ENCODE measurements at regions not wholly inside any gene's neighbourhood (a gene's known extent, or its start where the extent isn't known, plus 50 kb on each side); places are given as distances from the start of the nearest gene placed in this dataset.

DNA sequence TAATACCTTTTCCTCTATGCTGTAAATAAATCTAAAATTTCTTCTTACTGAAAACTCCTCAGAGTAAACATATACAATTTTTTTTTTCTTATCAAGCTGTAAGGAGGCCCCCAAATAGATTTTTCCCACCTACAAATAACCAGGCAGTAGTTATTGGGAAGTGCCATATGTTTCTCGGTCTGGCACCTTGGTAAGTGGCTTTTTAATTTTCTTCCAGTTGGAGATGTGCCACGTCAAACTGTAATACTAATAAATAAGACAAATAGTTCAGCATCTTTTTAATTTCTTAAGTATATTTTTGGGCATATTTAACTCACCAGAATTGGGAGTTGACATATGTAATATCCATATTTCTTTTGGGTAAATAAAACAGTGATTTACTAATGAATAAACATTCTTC, 346.3 kb downstream of the DIPK2A start:
- H3K27me3 Mint-ChIP-seq (ENCODE audit: insufficient read depth, unreplicated experiment), result no peaks in the 10 kb centered on the region
- no peak for DNase-seq (ENCODE audit: unreplicated experiment)
- H3K36me3 Mint-ChIP-seq (ENCODE audit: insufficient read depth, unreplicated experiment), result no peaks in the 10 kb centered on the region
- ChIA-PET CTCF (no interaction called here), POLR2A (no interaction called here)
- H3K4me3 Mint-ChIP-seq (ENCODE audit: unreplicated experiment), result no peak overlapping the region
- no peak for TF ChIP-seq CTCF (IDR thresholded peaks at IDR 0.05; ENCODE audit: unreplicated experiment)
- intact Hi-C loops (cut with micrococcal nuclease), result no loop called here
- no peaks in the 10 kb centered on the region for H3K4me1 Mint-ChIP-seq (ENCODE audit: insufficient read depth, unreplicated experiment)
- H3K27ac Mint-ChIP-seq (ENCODE audit: low read depth, unreplicated experiment), result no peak overlapping the region
- no TSS peak for BruUV-seq (replicated peaks)
- no peaks in the 10 kb centered on the region for H3K9me3 Mint-ChIP-seq (ENCODE audit: unreplicated experiment)

- DNase-seq (ENCODE audit: unreplicated experiment), result peak; percentile 63
- no peaks in the 10 kb centered on the region for H3K27me3 Mint-ChIP-seq (ENCODE audit: insufficient read depth, unreplicated experiment)
- no peak overlapping the region for H3K4me3 Mint-ChIP-seq (ENCODE audit: unreplicated experiment)
- H3K36me3 Mint-ChIP-seq (ENCODE audit: insufficient read depth, unreplicated experiment), result no peaks in the 10 kb centered on the region
- TF ChIP-seq CTCF (IDR thresholded peaks at IDR 0.05; ENCODE audit: unreplicated experiment), result no peak
- CTCF ChIA-PET, result interaction anchor here (0.6 kb wide), 1 partner anchor 166 kb away, joined by 3 read pairs; no protein-coding TSS in a partner anchor
- no peaks in the 10 kb centered on the region for H3K4me1 Mint-ChIP-seq (ENCODE audit: insufficient read depth, unreplicated experiment)
- POLR2A ChIA-PET, result interaction anchor here (0.6 kb wide), 1 partner anchor 635 kb away, joined by 5 read pairs; no protein-coding TSS in a partner anchor
- intact Hi-C loops (cut with micrococcal nuclease), result no loop called here
- BruUV-seq (replicated peaks), result no TSS peak
- H3K9me3 Mint-ChIP-seq (ENCODE audit: unreplicated experiment), result peaks cover 10% of the 10 kb centered on the region
- no peak overlapping the region for H3K27ac Mint-ChIP-seq (ENCODE audit: low read depth, unreplicated experiment)
Observed at GRCh38 chr3:144324076-144324475, 352.5 kb downstream of the DIPK2A start.

GRCh38 chr3:144332868-144333267, 361.2 kb downstream of the DIPK2A start:
- ChIA-PET POLR2A (no interaction called here), CTCF (interaction anchor here (0.8 kb wide), 1 partner anchor 19 kb away, joined by 3 read pairs; no protein-coding TSS in a partner anchor)
- intact Hi-C loops (cut with micrococcal nuclease), result no loop called here
- H3K4me1 Mint-ChIP-seq (ENCODE audit: insufficient read depth, unreplicated experiment), result no peaks in the 10 kb centered on the region
- H3K36me3 Mint-ChIP-seq (ENCODE audit: insufficient read depth, unreplicated experiment), result no peaks in the 10 kb centered on the region
- DNase-seq (ENCODE audit: unreplicated experiment), result no peak
- no peak overlapping the region for H3K4me3 Mint-ChIP-seq (ENCODE audit: unreplicated experiment)
- no TSS peak for BruUV-seq (replicated peaks)
- TF ChIP-seq CTCF (IDR thresholded peaks at IDR 0.05; ENCODE audit: unreplicated experiment), result no peak
- H3K9me3 Mint-ChIP-seq (ENCODE audit: unreplicated experiment), result peaks cover under 1% of the 10 kb centered on the region
- H3K27ac Mint-ChIP-seq (ENCODE audit: low read depth, unreplicated experiment), result no peak overlapping the region
- H3K27me3 Mint-ChIP-seq (ENCODE audit: insufficient read depth, unreplicated experiment), result no peaks in the 10 kb centered on the region

- BruUV-seq (replicated peaks), result no TSS peak
- Mint-ChIP-seq H3K9me3 (ENCODE audit: unreplicated experiment) (no peaks in the 10 kb centered on the region), H3K27me3 (ENCODE audit: insufficient read depth, unreplicated experiment) (peaks cover 9% of the 10 kb centered on the region), H3K4me1 (ENCODE audit: insufficient read depth, unreplicated experiment) (no peaks in the 10 kb centered on the region), H3K27ac (ENCODE audit: low read depth, unreplicated experiment) (no peak overlapping the region), H3K36me3 (ENCODE audit: insufficient read depth, unreplicated experiment) (no peaks in the 10 kb centered on the region), H3K4me3 (ENCODE audit: unreplicated experiment) (no peak overlapping the region)
- DNase-seq (ENCODE audit: unreplicated experiment), result no peak
- TF ChIP-seq CTCF (IDR thresholded peaks at IDR 0.05; ENCODE audit: unreplicated experiment), result no peak
- CTCF ChIA-PET, result interaction anchor here (0.5 to 1.2 kb wide), 3 partner anchors 21 to 727 kb away, joined by 3 to 4 read pairs (median 4); no protein-coding TSS in a partner anchor
- POLR2A ChIA-PET, result no interaction called here
- intact Hi-C loops (cut with micrococcal nuclease), result loop anchor here (10.0 kb wide), 1 partner anchor 367 kb away; the partner anchor contains the start of gene DIPK2A
Observed at GRCh38 chr3:144341471-144341870, 369.8 kb downstream of the DIPK2A start.
